AG10803 (cell line): ENCODE measurements at regions not wholly inside any gene's neighbourhood (a gene's known extent, or its start where the extent isn't known, plus 50 kb on each side); places are given as distances from the start of the nearest gene placed in this dataset.

Experiments used
- DNase-seq: peaks from one replicate; pipeline ENCODE4 v3.0.0; 2010; ENCODE audit warnings: low read depth
- H3K4me3 ChIP-seq: 2 replicates; pipeline ENCODE4 v1.5.1; 2011; ENCODE audit warnings: mild to moderate bottlenecking, low read length, control low read depth
- TF ChIP-seq, protein P1 (sequence below): conservative IDR thresholded peaks from 2 replicates; pipeline ENCODE4 v1.5.1; 2011; ENCODE audit warnings: mild to moderate bottlenecking, low read length, control low read depth, inconsistent platforms

DNA sequence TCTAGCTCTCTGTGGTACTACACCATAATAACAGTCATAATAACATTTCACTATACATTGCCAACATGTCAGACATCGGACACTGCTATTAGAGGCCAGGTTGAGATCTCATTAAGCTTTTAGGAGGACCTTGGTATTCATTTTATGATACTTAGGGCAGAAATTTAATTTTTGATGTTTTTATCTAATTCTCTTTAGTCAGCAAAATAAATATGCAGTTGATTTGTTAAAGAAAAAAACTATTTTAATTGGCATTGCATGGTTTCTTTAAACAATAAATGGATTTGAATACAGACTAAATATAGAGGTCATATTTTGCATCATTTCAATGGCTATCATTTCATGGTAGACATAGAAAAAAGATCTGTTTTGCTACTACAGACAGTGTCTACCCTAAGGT lies 308.7 kb downstream of the PRDM5 start:
- DNase-seq, result no peak
- no peak overlapping the region for H3K4me3 ChIP-seq
- TF ChIP-seq, protein P1, sequence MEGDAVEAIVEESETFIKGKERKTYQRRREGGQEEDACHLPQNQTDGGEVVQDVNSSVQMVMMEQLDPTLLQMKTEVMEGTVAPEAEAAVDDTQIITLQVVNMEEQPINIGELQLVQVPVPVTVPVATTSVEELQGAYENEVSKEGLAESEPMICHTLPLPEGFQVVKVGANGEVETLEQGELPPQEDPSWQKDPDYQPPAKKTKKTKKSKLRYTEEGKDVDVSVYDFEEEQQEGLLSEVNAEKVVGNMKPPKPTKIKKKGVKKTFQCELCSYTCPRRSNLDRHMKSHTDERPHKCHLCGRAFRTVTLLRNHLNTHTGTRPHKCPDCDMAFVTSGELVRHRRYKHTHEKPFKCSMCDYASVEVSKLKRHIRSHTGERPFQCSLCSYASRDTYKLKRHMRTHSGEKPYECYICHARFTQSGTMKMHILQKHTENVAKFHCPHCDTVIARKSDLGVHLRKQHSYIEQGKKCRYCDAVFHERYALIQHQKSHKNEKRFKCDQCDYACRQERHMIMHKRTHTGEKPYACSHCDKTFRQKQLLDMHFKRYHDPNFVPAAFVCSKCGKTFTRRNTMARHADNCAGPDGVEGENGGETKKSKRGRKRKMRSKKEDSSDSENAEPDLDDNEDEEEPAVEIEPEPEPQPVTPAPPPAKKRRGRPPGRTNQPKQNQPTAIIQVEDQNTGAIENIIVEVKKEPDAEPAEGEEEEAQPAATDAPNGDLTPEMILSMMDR, result no peak

DNA sequence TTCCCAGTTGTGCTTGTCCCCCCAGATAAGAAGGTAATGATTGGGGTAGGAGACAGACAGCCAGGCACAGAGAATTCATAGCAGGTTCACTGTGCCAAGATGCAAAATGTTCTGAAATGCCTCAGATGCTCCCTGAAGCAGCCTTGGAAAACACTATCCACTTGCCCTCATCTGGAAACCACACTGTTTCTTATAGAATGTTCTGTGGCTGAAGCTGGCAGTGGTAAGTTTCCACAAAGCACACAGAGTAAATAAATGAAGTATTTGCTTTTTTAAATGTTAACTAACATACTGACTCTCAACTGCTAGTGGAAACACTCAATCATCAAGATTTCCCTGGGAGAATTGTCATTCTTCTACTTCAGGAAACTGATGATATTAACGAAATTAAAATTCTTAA lies 311.4 kb downstream of the PRDM5 start:
- TF ChIP-seq, protein P1, result no peak
- peak; percentile 1 for DNase-seq
- no peak overlapping the region for H3K4me3 ChIP-seq

DNA sequence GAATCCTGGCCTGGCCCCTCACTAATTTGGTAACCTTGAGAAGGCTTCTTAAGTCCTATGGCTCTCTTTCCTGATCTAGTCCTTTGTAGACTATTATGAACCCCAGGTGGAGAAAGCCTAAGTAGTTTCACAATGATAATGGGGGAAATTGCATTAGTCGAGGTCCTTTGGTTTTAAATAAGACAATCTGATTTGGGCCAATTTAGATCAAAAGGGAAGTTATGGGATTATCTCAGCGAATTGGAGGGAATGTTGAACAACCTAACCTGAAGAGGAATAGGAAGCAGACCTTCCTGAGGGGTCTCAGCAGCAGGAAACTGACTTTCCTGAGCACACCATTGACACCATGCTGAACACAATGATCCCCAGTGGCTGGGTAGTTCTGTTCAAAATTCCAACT lies 331.5 kb downstream of the PRDM5 start:
- DNase-seq, result no peak
- TF ChIP-seq, protein P1, result no peak
- H3K4me3 ChIP-seq, result no peak overlapping the region

DNA sequence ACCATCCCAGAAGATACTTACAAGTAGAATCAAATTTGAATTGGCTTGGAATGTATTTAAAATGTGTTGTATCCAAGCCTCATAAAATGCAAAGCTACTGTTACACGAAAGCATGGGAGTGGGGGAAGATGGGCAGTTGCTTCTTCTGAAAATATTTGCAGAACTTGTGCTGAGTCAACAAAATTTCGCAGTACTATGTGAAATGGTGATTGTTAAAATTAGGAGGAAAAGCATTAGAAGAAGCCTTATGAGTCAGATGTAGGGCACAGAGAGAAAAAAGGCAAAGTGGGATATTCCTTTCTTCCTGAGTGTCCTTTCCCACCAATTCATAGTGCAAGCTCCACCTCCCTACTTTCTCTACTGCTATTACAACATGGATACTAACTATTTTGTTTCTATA lies 332.7 kb downstream of the PRDM5 start:
- DNase-seq, result no peak
- TF ChIP-seq, protein P1, result no peak
- H3K4me3 ChIP-seq, result no peak overlapping the region

DNA sequence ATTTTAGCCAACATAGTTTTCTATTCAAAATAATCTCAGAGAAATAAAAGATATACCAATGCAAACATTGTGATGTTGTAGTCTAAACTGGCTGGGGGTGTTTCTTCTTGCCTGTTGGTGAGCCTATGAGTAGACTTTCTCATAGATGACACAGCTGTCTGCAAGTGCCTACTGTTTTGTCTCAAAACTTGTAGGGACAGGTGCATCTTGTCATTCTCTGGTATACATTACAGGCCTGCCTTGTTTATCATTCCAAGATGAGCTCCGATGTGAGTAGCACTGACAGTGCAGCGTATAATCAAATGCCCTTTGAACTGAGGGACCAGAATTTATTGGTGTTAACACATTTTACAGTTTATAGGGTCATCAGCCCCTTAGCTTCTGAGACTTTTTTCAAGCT lies 353.8 kb downstream of the PRDM5 start:
- TF ChIP-seq, protein P1, result no peak
- no peak for DNase-seq
- no peak overlapping the region for H3K4me3 ChIP-seq

DNA sequence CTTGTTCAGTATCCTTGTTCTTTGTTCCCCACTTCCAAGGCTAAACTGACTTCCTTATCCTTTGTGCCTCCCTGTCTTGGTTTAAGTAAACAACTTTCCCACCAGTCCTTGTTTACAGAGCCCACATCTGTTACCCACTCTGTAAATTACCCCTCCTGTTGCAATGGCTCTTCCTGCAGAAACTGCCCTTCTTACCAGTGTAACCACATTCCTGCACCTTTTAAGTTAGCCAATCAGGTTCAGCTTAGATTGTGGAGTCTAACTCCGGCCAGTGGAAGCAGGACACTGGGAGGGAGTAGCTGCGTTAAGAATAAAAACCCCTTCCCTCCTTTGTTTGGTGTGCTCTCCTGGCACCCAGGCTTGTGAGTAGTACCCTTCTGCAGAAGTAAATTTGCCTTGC lies 360.9 kb downstream of the PRDM5 start:
- no peak overlapping the region for H3K4me3 ChIP-seq
- TF ChIP-seq, protein P1, result no peak
- no peak for DNase-seq

DNA sequence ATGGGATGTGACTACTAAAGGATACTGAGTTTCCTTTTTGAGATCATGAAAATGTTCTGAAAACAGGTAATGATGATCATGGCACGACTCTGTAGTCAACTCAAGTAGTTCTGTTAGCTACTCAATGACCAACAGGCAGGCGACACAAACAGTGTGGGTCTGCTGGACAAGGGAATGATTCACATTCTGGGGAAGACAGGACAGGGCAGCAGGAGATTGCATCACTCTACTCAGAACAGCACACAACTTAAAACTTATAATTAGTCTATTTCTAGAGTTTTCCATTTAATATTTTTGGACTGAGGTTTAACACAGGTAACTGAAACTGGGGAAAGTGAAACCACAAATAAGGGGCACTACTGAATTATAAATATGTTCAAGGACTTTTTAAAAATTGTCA lies 365.2 kb downstream of the PRDM5 start:
- H3K4me3 ChIP-seq, result no peak overlapping the region
- TF ChIP-seq, protein P1, result no peak
- DNase-seq, result peak; percentile 3
